ENCODE measurements at regions not wholly inside any gene's neighbourhood (a gene's known extent, or its start where the extent isn't known, plus 50 kb on each side); places are given as distances from the start of the nearest gene placed in this dataset.

- intact Hi-C loops (cut with DNase I, micrococcal nuclease): no loop called here
- DNase-seq (no peak), ATAC-seq (no peak)
Measured at GRCh38 chr2:61774351-61774750, 79.5 kb downstream of the FAM161A start.

GRCh38 chr2:61771904-61772845, 81.7 kb downstream of the FAM161A start:
- DNase-seq: no peak
- ATAC-seq: no peak
- intact Hi-C loops (cut with DNase I, micrococcal nuclease): no loop called here

GRCh38 chr2:61770746-61771145, 83.1 kb downstream of the FAM161A start:
- ATAC-seq (peak; percentile 28), DNase-seq (no peak)
- intact Hi-C loops (cut with DNase I, micrococcal nuclease): no loop called here

GRCh38 chr2:61770298-61770697, 83.6 kb downstream of the FAM161A start:
- intact Hi-C loops (cut with DNase I, micrococcal nuclease): no loop called here
- DNase-seq: no peak

GRCh38 chr2:61769093-61769675, 84.7 kb downstream of the FAM161A start:
- DNase-seq: no peak
- intact Hi-C loops (cut with DNase I, micrococcal nuclease): no loop called here
- ATAC-seq: no peak

More at GRCh38 chr2:61770298-61770697, 83.6 kb downstream of the FAM161A start:
- no peak for ATAC-seq

- intact Hi-C loops (cut with DNase I, micrococcal nuclease): no loop called here
- ATAC-seq (peak; percentile 98), DNase-seq (peak; percentile 97)
Measured at GRCh38 chr2:61764035-61764800, 89.6 kb downstream of the FAM161A start.

GRCh38 chr2:61763605-61764034, 90.2 kb downstream of the FAM161A start:
- ATAC-seq (peak; percentile 80), DNase-seq (peak; percentile 81 to 86)
- intact Hi-C loops (cut with DNase I, micrococcal nuclease): no loop called here

GRCh38 chr2:61762292-61762691, 91.6 kb downstream of the FAM161A start:
- DNase-seq (no peak), ATAC-seq (no peak)
- intact Hi-C loops (cut with DNase I, micrococcal nuclease): no loop called here

- intact Hi-C loops (cut with DNase I, micrococcal nuclease): no loop called here
- DNase-seq: no peak
- ATAC-seq: no peak
Measured at GRCh38 chr2:61759718-61760117, 94.1 kb downstream of the FAM161A start.

- intact Hi-C loops (cut with DNase I, micrococcal nuclease): no loop called here
- ATAC-seq: no peak
Measured at GRCh38 chr2:61759005-61759404, 94.9 kb downstream of the FAM161A start.

GRCh38 chr2:61758159-61758558, 95.7 kb downstream of the FAM161A start:
- intact Hi-C loops (cut with DNase I, micrococcal nuclease): no loop called here
- ATAC-seq (no peak), DNase-seq (no peak)

More at GRCh38 chr2:61759005-61759404, 94.9 kb downstream of the FAM161A start:
- DNase-seq: no peak

- intact Hi-C loops (cut with DNase I, micrococcal nuclease): no loop called here
- no peak for ATAC-seq
Measured at GRCh38 chr2:61753512-61753911, 100.3 kb downstream of the FAM161A start.

GRCh38 chr2:61750624-61751023, 103.2 kb downstream of the FAM161A start:
- DNase-seq (no peak), ATAC-seq (no peak)
- intact Hi-C loops (cut with DNase I, micrococcal nuclease): no loop called here

More at GRCh38 chr2:61753512-61753911, 100.3 kb downstream of the FAM161A start:
- DNase-seq: no peak

GRCh38 chr2:61742955-61743354, 110.9 kb downstream of the FAM161A start:
- ATAC-seq (no peak), DNase-seq (no peak)
- intact Hi-C loops (cut with DNase I, micrococcal nuclease): no loop called here

GRCh38 chr2:61737841-61738240, 116.0 kb downstream of the FAM161A start:
- intact Hi-C loops (cut with DNase I, micrococcal nuclease): no loop called here
- DNase-seq: no peak
- ATAC-seq: no peak

GRCh38 chr2:61736953-61737352, 116.9 kb downstream of the FAM161A start:
- DNase-seq (no peak), ATAC-seq (no peak)
- intact Hi-C loops (cut with DNase I, micrococcal nuclease): no loop called here

- DNase-seq (no peak), ATAC-seq (no peak)
- intact Hi-C loops (cut with DNase I, micrococcal nuclease): no loop called here
Measured at GRCh38 chr2:61733563-61733962, 120.3 kb downstream of the FAM161A start.

- DNase-seq (no peak), ATAC-seq (no peak)
- intact Hi-C loops (cut with DNase I, micrococcal nuclease): no loop called here
Measured at GRCh38 chr2:61732787-61733186, 121.1 kb downstream of the FAM161A start.

GRCh38 chr2:61727746-61728145, 126.1 kb downstream of the FAM161A start:
- ATAC-seq (no peak), DNase-seq (no peak)
- intact Hi-C loops (cut with DNase I, micrococcal nuclease): no loop called here

Measured in left colon (tissue), 2 donors.